AG20443 (cell line): ENCODE measurements at regions not wholly inside any gene's neighbourhood (a gene's known extent, or its start where the extent isn't known, plus 50 kb on each side); places are given as distances from the start of the nearest gene placed in this dataset.

Experiments
- DNase-seq: peaks from one replicate; pipeline ENCODE4 v3.0.0; 2012; ENCODE audit warnings: low spot score, mixed read lengths

- peak; percentile 39 for DNase-seq
Observed at GRCh38 chr6:26312501-26313397, 52.2 kb upstream of the BTN3A2 start.
